AG09309 (cell line): ENCODE measurements at regions not wholly inside any gene's neighbourhood (a gene's known extent, or its start where the extent isn't known, plus 50 kb on each side); places are given as distances from the start of the nearest gene placed in this dataset.

ENCODE experiments used
- DNase-seq: peaks from one replicate; pipeline ENCODE4 v3.0.0-alpha.2; 2010; ENCODE audit warnings: low read depth
- H3K4me3 ChIP-seq: 2 replicates; pipeline ENCODE4 v1.5.1; 2011; ENCODE audit warnings: mild to moderate bottlenecking, low read depth, low read length, moderate library complexity; ENCODE audit not compliant: control insufficient read depth
- TF ChIP-seq, protein P1 (sequence below): IDR thresholded peaks from 2 replicates; pipeline ENCODE4 v1.5.1; 2011; ENCODE audit warnings: mild to moderate bottlenecking, low read depth, low read length, inconsistent platforms; ENCODE audit not compliant: insufficient read depth, control insufficient read depth; ENCODE audit errors: missing control alignments

DNA sequence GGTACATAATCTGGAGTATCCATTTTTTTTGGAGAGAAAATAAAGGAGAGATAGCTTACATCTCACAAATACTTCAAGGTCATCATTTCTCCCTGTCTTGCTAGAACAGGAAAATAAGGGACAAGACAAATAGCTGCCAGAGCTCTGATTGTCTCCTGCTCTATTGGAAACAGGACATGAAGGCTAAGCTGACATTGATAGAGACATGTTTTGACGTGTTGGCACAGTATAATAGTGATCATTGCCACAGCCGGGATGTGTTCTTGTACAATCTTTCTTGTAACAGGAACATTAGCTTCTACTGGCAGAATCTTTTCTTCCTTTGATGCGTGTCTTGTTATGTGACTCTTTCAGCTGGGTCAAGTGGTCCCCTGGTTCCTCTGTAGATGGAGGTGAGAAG lies 279.3 kb upstream of the MTPN start:
- no peak overlapping the region for H3K4me3 ChIP-seq
- TF ChIP-seq, protein P1, sequence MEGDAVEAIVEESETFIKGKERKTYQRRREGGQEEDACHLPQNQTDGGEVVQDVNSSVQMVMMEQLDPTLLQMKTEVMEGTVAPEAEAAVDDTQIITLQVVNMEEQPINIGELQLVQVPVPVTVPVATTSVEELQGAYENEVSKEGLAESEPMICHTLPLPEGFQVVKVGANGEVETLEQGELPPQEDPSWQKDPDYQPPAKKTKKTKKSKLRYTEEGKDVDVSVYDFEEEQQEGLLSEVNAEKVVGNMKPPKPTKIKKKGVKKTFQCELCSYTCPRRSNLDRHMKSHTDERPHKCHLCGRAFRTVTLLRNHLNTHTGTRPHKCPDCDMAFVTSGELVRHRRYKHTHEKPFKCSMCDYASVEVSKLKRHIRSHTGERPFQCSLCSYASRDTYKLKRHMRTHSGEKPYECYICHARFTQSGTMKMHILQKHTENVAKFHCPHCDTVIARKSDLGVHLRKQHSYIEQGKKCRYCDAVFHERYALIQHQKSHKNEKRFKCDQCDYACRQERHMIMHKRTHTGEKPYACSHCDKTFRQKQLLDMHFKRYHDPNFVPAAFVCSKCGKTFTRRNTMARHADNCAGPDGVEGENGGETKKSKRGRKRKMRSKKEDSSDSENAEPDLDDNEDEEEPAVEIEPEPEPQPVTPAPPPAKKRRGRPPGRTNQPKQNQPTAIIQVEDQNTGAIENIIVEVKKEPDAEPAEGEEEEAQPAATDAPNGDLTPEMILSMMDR = no peak
- DNase-seq = no peak

GRCh38 chr7:136254148-136254547 lies 277.0 kb upstream of the MTPN start:
- TF ChIP-seq, protein P1 = no peak
- H3K4me3 ChIP-seq = no peak overlapping the region
- DNase-seq = no peak

DNA sequence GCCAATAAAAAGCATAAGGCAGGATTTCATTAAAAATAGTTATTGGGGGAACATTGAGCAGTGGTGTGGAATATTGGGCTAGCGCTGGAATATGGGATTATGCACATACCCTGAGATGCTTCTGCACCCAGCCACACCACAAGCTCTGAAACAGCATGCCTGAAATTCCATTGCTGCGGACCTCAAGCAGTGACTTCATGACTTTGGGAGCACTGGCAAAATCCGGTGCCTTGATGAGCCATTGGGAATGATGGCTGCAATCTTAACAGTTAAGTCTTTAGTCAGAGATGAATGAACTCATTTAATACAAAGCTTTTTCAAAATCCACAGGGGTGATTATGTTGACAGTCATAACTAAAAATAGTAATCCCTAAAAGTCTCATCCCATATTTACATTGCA lies 274.7 kb upstream of the MTPN start:
- no peak for DNase-seq
- no peak overlapping the region for H3K4me3 ChIP-seq
- TF ChIP-seq, protein P1 = no peak

DNA sequence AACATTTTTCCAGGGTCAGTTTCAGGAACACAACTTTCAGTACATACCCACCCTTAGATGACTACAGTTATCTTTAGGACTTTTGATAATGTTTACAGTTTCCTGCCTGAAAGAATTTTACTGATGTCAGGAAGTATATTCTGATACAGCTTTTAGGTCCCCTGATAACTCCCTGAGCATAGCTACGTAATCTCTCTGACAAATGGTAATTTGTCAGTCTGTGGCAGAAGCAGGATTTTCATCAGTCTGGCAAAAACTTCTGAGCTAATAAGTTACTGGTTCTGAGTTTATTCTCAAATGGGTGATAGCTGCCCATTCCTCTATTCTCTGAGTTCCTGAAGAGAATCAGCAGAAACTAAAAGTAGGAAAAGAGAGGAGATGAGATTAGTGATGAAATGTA lies 270.1 kb upstream of the MTPN start:
- TF ChIP-seq, protein P1 = no peak
- DNase-seq = no peak
- no peak overlapping the region for H3K4me3 ChIP-seq

- H3K4me3 ChIP-seq = no peak overlapping the region
- no peak for DNase-seq
- TF ChIP-seq, protein P1 = no peak
These were observed 268.3 kb upstream of the MTPN start for GRCh38 chr7:136245327-136246004.

DNA sequence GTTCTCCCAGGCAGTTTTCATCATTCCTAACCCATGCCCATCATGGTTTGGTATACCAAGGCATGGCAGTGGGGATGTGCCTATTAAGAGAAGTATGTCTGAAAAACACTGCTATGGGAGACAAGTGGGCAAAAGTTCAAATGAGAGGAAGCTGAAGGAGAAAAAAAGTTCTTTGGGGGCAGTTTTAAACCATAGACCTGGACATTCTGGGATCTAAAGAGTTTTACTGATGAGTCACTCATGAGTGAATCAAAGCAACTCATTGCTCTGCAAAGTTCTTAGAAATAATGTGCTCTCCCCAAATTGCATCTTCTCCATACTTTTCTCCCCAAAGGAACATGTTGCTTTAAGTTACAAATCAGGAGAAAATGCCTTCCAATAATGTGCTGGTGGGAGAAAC lies 256.9 kb upstream of the MTPN start:
- no peak overlapping the region for H3K4me3 ChIP-seq
- DNase-seq = no peak
- TF ChIP-seq, protein P1 = no peak

GRCh38 chr7:136230210-136230609 lies 253.1 kb upstream of the MTPN start:
- H3K4me3 ChIP-seq = no peak overlapping the region
- TF ChIP-seq, protein P1 = no peak
- no peak for DNase-seq
